Osteocyte (in vitro differentiated cells): ENCODE measurements at regions not wholly inside any gene's neighbourhood (a gene's known extent, or its start where the extent isn't known, plus 50 kb on each side); places are given as distances from the start of the nearest gene placed in this dataset.

ENCODE experiments used
- DNase-seq: peaks from one replicate; pipeline ENCODE4 v3.0.0; 2021; ENCODE audit warnings: mixed read lengths; ENCODE audit not compliant: unreplicated experiment; ENCODE audit errors: extremely low spot score
- H3K27ac Mint-ChIP-seq: one replicate; pipeline ENCODE4 v1.8.0; 2021; ENCODE audit warnings: mild to moderate bottlenecking, mixed read lengths; ENCODE audit not compliant: unreplicated experiment
- H3K27me3 Mint-ChIP-seq: one replicate; pipeline ENCODE4 v1.8.0; 2021; ENCODE audit warnings: mixed read lengths; ENCODE audit not compliant: unreplicated experiment
- H3K36me3 Mint-ChIP-seq: one replicate; pipeline ENCODE4 v1.8.0; 2021; ENCODE audit warnings: mixed read lengths; ENCODE audit not compliant: unreplicated experiment
- H3K4me1 Mint-ChIP-seq: one replicate; pipeline ENCODE4 v1.8.0; 2021; ENCODE audit warnings: mixed read lengths; ENCODE audit not compliant: unreplicated experiment
- H3K4me3 Mint-ChIP-seq: one replicate; pipeline ENCODE4 v1.8.0; 2021; ENCODE audit warnings: mild to moderate bottlenecking, moderate library complexity, mixed read lengths; ENCODE audit not compliant: unreplicated experiment
- H3K9me3 Mint-ChIP-seq: one replicate; pipeline ENCODE4 v1.8.0; 2021; ENCODE audit warnings: mixed read lengths; ENCODE audit not compliant: unreplicated experiment
- TF ChIP-seq, protein P1 (sequence below): fragments of 200-600 bp; sonication (generic); IDR thresholded peaks from 2 replicates; pipeline ENCODE4 v1.5.0; 2021; ENCODE audit warnings: antibody characterized with exemption, mild to moderate bottlenecking, moderate library complexity

DNA sequence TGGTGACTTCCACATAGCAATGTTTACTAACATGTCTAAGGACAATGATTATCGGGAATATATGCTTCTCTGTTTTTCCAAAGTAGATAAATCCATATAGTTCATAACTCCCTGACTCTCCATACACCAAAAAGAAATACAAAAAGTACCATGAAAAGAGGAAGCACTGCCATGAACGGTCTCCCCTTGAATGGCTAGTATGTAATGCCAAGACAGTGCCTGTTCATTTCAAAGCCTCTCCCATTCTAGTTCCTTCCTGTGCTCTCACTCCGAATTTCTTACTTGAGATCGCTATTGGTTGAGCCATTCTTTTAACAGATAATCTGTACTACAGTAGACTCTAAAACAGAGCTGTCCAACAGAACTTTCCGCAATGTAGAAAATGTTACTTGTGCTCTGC, 54.8 kb upstream of the EDN1 start:
- no peak for DNase-seq
- peaks cover 22% of the 10 kb centered on the region for H3K4me1 Mint-ChIP-seq
- no peaks in the 10 kb centered on the region for H3K27me3 Mint-ChIP-seq
- no peak overlapping the region for H3K27ac Mint-ChIP-seq
- no peak overlapping the region for H3K4me3 Mint-ChIP-seq
- TF ChIP-seq, protein P1, sequence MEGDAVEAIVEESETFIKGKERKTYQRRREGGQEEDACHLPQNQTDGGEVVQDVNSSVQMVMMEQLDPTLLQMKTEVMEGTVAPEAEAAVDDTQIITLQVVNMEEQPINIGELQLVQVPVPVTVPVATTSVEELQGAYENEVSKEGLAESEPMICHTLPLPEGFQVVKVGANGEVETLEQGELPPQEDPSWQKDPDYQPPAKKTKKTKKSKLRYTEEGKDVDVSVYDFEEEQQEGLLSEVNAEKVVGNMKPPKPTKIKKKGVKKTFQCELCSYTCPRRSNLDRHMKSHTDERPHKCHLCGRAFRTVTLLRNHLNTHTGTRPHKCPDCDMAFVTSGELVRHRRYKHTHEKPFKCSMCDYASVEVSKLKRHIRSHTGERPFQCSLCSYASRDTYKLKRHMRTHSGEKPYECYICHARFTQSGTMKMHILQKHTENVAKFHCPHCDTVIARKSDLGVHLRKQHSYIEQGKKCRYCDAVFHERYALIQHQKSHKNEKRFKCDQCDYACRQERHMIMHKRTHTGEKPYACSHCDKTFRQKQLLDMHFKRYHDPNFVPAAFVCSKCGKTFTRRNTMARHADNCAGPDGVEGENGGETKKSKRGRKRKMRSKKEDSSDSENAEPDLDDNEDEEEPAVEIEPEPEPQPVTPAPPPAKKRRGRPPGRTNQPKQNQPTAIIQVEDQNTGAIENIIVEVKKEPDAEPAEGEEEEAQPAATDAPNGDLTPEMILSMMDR: no peak
- H3K36me3 Mint-ChIP-seq: no peaks in the 10 kb centered on the region
- no peaks in the 10 kb centered on the region for H3K9me3 Mint-ChIP-seq

DNA sequence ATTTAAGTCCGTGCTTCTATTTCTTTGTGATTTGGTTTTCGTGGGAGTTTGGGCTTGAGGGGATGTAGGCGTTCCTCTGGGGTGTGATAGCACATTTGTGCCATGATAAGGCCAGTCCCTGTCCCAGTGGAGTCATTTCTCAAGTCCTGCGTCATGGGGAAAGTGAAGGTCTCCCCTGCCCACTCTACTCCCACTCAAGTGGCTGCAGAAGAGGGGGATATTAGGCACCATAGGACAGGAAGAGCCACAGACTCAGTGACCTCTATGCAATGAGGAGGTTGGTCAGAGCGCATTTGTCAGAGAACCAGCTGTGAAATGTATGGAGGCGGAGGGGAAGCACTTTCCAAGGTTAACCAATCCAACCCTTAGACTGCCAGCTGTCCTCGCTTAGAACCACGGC, 51.9 kb upstream of the EDN1 start:
- no peaks in the 10 kb centered on the region for H3K36me3 Mint-ChIP-seq
- DNase-seq: no peak

More for the DNA sequence above, 51.9 kb upstream of the EDN1 start:
- TF ChIP-seq, protein P1: no peak
- H3K27me3 Mint-ChIP-seq: no peaks in the 10 kb centered on the region
- no peak overlapping the region for H3K4me3 Mint-ChIP-seq
- no peaks in the 10 kb centered on the region for H3K9me3 Mint-ChIP-seq
- peaks cover 7% of the 10 kb centered on the region for H3K4me1 Mint-ChIP-seq
- H3K27ac Mint-ChIP-seq: no peak overlapping the region
